NCI-H446 (cell line): ENCODE measurements at regions not wholly inside any gene's neighbourhood (a gene's known extent, or its start where the extent isn't known, plus 50 kb on each side); places are given as distances from the start of the nearest gene placed in this dataset.
"Not testable (repeated sequence)": the region's sequence is repeated elsewhere in the genome, so short reads cannot be mapped to it uniquely, and the experiment has no call there.

Source experiments
- DNase-seq, 2 experiments: peaks; one replicate each; lab custom pipeline; 2025; lab: John Stamatoyannopoulos, UW

GRCh38 chr10:78210548-78210947, 176.9 kb downstream of the RPS24 start:
- DNase-seq: no peak

GRCh38 chr10:78210976-78211375, 177.3 kb downstream of the RPS24 start:
- DNase-seq: no peak

- peak in 1 of 2 experiments; percentile 26 for DNase-seq
These were observed 177.9 kb downstream of the RPS24 start for GRCh38 chr10:78211561-78212051.

GRCh38 chr10:78212060-78212785, 178.6 kb downstream of the RPS24 start:
- DNase-seq: peak in 1 of 2 experiments; percentile 11

GRCh38 chr10:78212786-78213175, 179.1 kb downstream of the RPS24 start:
- DNase-seq: no peak

GRCh38 chr10:78214955-78215354, 181.3 kb downstream of the RPS24 start:
- DNase-seq: no peak

GRCh38 chr10:78215645-78216044, 182.0 kb downstream of the RPS24 start:
- no peak for DNase-seq

GRCh38 chr10:78217336-78217735, 183.7 kb downstream of the RPS24 start:
- no peak for DNase-seq

GRCh38 chr10:78218798-78219490, 185.3 kb downstream of the RPS24 start:
- no peak for DNase-seq

- not testable (repeated sequence) for DNase-seq
These were observed 185.9 kb downstream of the RPS24 start for GRCh38 chr10:78219568-78219967.

- no peak for DNase-seq
These were observed 187.1 kb downstream of the RPS24 start for GRCh38 chr10:78220781-78221180.

GRCh38 chr10:78222096-78222790, 188.6 kb downstream of the RPS24 start:
- no peak for DNase-seq

GRCh38 chr10:78223088-78223487, 189.4 kb downstream of the RPS24 start:
- DNase-seq: no peak

- DNase-seq: no peak
These were observed 190.9 kb downstream of the RPS24 start for GRCh38 chr10:78224602-78225001.

GRCh38 chr10:78225594-78225993, 191.9 kb downstream of the RPS24 start:
- no peak for DNase-seq

GRCh38 chr10:78229489-78229888, 195.8 kb downstream of the RPS24 start:
- no peak for DNase-seq

- no peak for DNase-seq
These were observed 196.4 kb downstream of the RPS24 start for GRCh38 chr10:78229950-78230675.

- no peak for DNase-seq
These were observed 197.7 kb downstream of the RPS24 start for GRCh38 chr10:78231327-78231726.

GRCh38 chr10:78231939-78232338, 198.3 kb downstream of the RPS24 start:
- no peak for DNase-seq

GRCh38 chr10:78236416-78237015, 202.9 kb downstream of the RPS24 start:
- DNase-seq: no peak

- DNase-seq: not testable (repeated sequence)
These were observed 204.3 kb downstream of the RPS24 start for GRCh38 chr10:78237951-78238350.

GRCh38 chr10:78247266-78247665, 213.6 kb downstream of the RPS24 start:
- peak in 1 of 2 experiments; percentile 23 for DNase-seq
